ENCODE measurements at regions not wholly inside any gene's neighbourhood (a gene's known extent, or its start where the extent isn't known, plus 50 kb on each side); places are given as distances from the start of the nearest gene placed in this dataset.

- DNase-seq (ENCODE audit: low spot score): no peak
Measured at GRCh38 chr2:238985041-238985729, 137.3 kb downstream of the TWIST2 start.

- peak; percentile 34 for DNase-seq (ENCODE audit: low spot score)
Measured at GRCh38 chr2:238985931-238986446, 138.1 kb downstream of the TWIST2 start.

- DNase-seq (ENCODE audit: low spot score): no peak
Measured at GRCh38 chr2:238986491-238987351, 138.8 kb downstream of the TWIST2 start.

- no peak for DNase-seq (ENCODE audit: low spot score)
Measured at GRCh38 chr2:238987352-238987981, 139.6 kb downstream of the TWIST2 start.

- no peak for DNase-seq (ENCODE audit: low spot score)
Measured at GRCh38 chr2:238988105-238988504, 140.2 kb downstream of the TWIST2 start.

- DNase-seq (ENCODE audit: low spot score): no peak
Measured at GRCh38 chr2:238988752-238989151, 140.9 kb downstream of the TWIST2 start.

- DNase-seq (ENCODE audit: low spot score): no peak
Measured at GRCh38 chr2:238989484-238989883, 141.6 kb downstream of the TWIST2 start.

GRCh38 chr2:238994432-238994831 is 146.5 kb downstream of the TWIST2 start:
- no peak for DNase-seq (ENCODE audit: low spot score)

GRCh38 chr2:238994876-238995275 is 147.0 kb downstream of the TWIST2 start:
- no peak for DNase-seq (ENCODE audit: low spot score)

- no peak for DNase-seq (ENCODE audit: low spot score)
Measured at GRCh38 chr2:238995634-238996033, 147.7 kb downstream of the TWIST2 start.

GRCh38 chr2:238996331-238997136 is 148.6 kb downstream of the TWIST2 start:
- DNase-seq (ENCODE audit: low spot score): no peak

- no peak for DNase-seq (ENCODE audit: low spot score)
Measured at GRCh38 chr2:238997137-238997390, 149.2 kb downstream of the TWIST2 start.

- DNase-seq (ENCODE audit: low spot score): no peak
Measured at GRCh38 chr2:238997684-238998083, 149.8 kb downstream of the TWIST2 start.
